ENCODE measurements at regions not wholly inside any gene's neighbourhood (a gene's known extent, or its start where the extent isn't known, plus 50 kb on each side); places are given as distances from the start of the nearest gene placed in this dataset.
"Not testable (repeated sequence)": the region's sequence is repeated elsewhere in the genome, so short reads cannot be mapped to it uniquely, and the experiment has no call there.

GRCh38 chr9:129545876-129546275, 75.0 kb downstream of the C9orf50 start:
- not testable (repeated sequence) for DNase-seq (ENCODE audit: low read depth)

- DNase-seq (ENCODE audit: low read depth), result no peak
Measured at GRCh38 chr9:129544761-129545160, 76.1 kb downstream of the C9orf50 start.

- DNase-seq (ENCODE audit: low read depth), result no peak
Measured at GRCh38 chr9:129542741-129543140, 78.2 kb downstream of the C9orf50 start.

GRCh38 chr9:129541270-129541669, 79.6 kb downstream of the C9orf50 start:
- DNase-seq (ENCODE audit: low read depth), result no peak

- DNase-seq (ENCODE audit: low read depth), result no peak
Measured at GRCh38 chr9:129539446-129539845, 81.5 kb downstream of the C9orf50 start.

- not testable (repeated sequence) for DNase-seq (ENCODE audit: low read depth)
Measured at GRCh38 chr9:129531860-129532402, 89.0 kb downstream of the C9orf50 start.

GRCh38 chr9:129527955-129528354, 92.9 kb downstream of the C9orf50 start:
- DNase-seq (ENCODE audit: low read depth), result not testable (repeated sequence)

GRCh38 chr9:129525656-129526196, 95.2 kb downstream of the C9orf50 start:
- DNase-seq (ENCODE audit: low read depth), result no peak

- no peak for DNase-seq (ENCODE audit: low read depth)
Measured at GRCh38 chr9:129524582-129525270, 96.2 kb downstream of the C9orf50 start.

GRCh38 chr9:129523943-129524581, 96.8 kb downstream of the C9orf50 start:
- no peak for DNase-seq (ENCODE audit: low read depth)

GRCh38 chr9:129522351-129522750, 98.5 kb downstream of the C9orf50 start:
- DNase-seq (ENCODE audit: low read depth), result no peak

GRCh38 chr9:129520082-129520481, 100.8 kb downstream of the C9orf50 start:
- no peak for DNase-seq (ENCODE audit: low read depth)

GRCh38 chr9:129518074-129518473, 102.8 kb downstream of the C9orf50 start:
- no peak for DNase-seq (ENCODE audit: low read depth)

GRCh38 chr9:129517006-129517405, 103.9 kb downstream of the C9orf50 start:
- no peak for DNase-seq (ENCODE audit: low read depth)

GRCh38 chr9:129514891-129515290, 106.0 kb downstream of the C9orf50 start:
- no peak for DNase-seq (ENCODE audit: low read depth)

GRCh38 chr9:129514497-129514867, 106.4 kb downstream of the C9orf50 start:
- DNase-seq (ENCODE audit: low read depth), result no peak

GRCh38 chr9:129513856-129514496, 106.9 kb downstream of the C9orf50 start:
- DNase-seq (ENCODE audit: low read depth), result no peak

GRCh38 chr9:129513282-129513681, 107.6 kb downstream of the C9orf50 start:
- no peak for DNase-seq (ENCODE audit: low read depth)

- no peak for DNase-seq (ENCODE audit: low read depth)
Measured at GRCh38 chr9:129511285-129511900, 109.5 kb downstream of the C9orf50 start.

- no peak for DNase-seq (ENCODE audit: low read depth)
Measured at GRCh38 chr9:129509533-129509928, 111.4 kb downstream of the C9orf50 start.

GRCh38 chr9:129507805-129508204, 113.1 kb downstream of the C9orf50 start:
- DNase-seq (ENCODE audit: low read depth), result no peak

- no peak for DNase-seq (ENCODE audit: low read depth)
Measured at GRCh38 chr9:129506892-129507291, 114.0 kb downstream of the C9orf50 start.

All from activated T-cell treated with anti-CD3 and anti-CD28 coated beads for 48 hours (primary cell).